WTC11 (cell line): ENCODE measurements at regions not wholly inside any gene's neighbourhood (a gene's known extent, or its start where the extent isn't known, plus 50 kb on each side); places are given as distances from the start of the nearest gene placed in this dataset.
"Not testable (repeated sequence)": the region's sequence is repeated elsewhere in the genome, so short reads cannot be mapped to it uniquely, and the experiment has no call there.

Experiments used
- ATAC-seq: fragments of 200-7000 bp; cut with Tn5 transposase; 2 replicates; pipeline ENCODE4 v1.10.0; 2021; ENCODE audit warnings: mild to moderate bottlenecking, moderate library complexity
- CTCF ChIA-PET: fragments of 300-600 bp; sonication (Branson Sonifier 250); formaldehyde crosslinking; loops from one replicate; lab custom pipeline; 2021; ENCODE audit warnings: antibody characterized with exemption; lab: Charles Lee
- POLR2A ChIA-PET: fragments of 350-600 bp; sonication (Branson Sonifier 250); formaldehyde crosslinking; loops from one replicate; lab custom pipeline; 2021; ENCODE audit warnings: antibody characterized with exemption; lab: Charles Lee
- DNase-seq: peaks from one replicate; pipeline ENCODE4 v3.0.0; 2021; ENCODE audit warnings: low spot score
- H3K27ac Mint-ChIP-seq: 2 replicates; pipeline ENCODE4 v1.8.0; 2021; ENCODE audit warnings: mixed read lengths
- H3K27me3 Mint-ChIP-seq: 2 replicates; pipeline ENCODE4 v1.8.0; 2021; ENCODE audit warnings: low read depth, mild to moderate bottlenecking, moderate library complexity, mixed read lengths
- H3K36me3 Mint-ChIP-seq: 2 replicates; pipeline ENCODE4 v1.8.0; 2021; ENCODE audit warnings: mixed read lengths
- H3K4me1 Mint-ChIP-seq: 2 replicates; pipeline ENCODE4 v1.8.0; 2022; ENCODE audit warnings: mixed read lengths
- H3K4me3 Mint-ChIP-seq: 2 replicates; pipeline ENCODE4 v1.8.0; 2021; ENCODE audit warnings: mild to moderate bottlenecking, moderate library complexity, mixed read lengths
- H3K9me3 Mint-ChIP-seq: 2 replicates; pipeline ENCODE4 v1.8.0; 2021; ENCODE audit warnings: mixed read lengths
- CBFB ChIP-seq: sonication (generic); formaldehyde crosslinking; IDR thresholded peaks from 2 replicates; pipeline ENCODE4 v1.8.1; 2022; ENCODE audit warnings: mild to moderate bottlenecking, low read depth, missing genetic modification reagents
- E2F4 ChIP-seq: sonication (generic); formaldehyde crosslinking; IDR thresholded peaks from 2 replicates; pipeline ENCODE4 v1.8.1; 2022; ENCODE audit warnings: low read depth, mild to moderate bottlenecking, moderate library complexity, missing genetic modification reagents, borderline replicate concordance
- ETV6 ChIP-seq: sonication (generic); formaldehyde crosslinking; IDR thresholded peaks from 2 replicates; pipeline ENCODE4 v1.8.1; 2022; ENCODE audit warnings: mild to moderate bottlenecking, missing genetic modification reagents
- GABPB1 ChIP-seq: sonication (generic); formaldehyde crosslinking; IDR thresholded peaks from 2 replicates; pipeline ENCODE4 v1.8.1; 2023; ENCODE audit warnings: mild to moderate bottlenecking, missing genetic modification reagents
- IRF2 ChIP-seq: sonication (generic); formaldehyde crosslinking; IDR thresholded peaks from 2 replicates; pipeline ENCODE4 v1.8.0; 2022; ENCODE audit warnings: low read depth, missing genetic modification reagents, borderline replicate concordance
- KAT7 ChIP-seq: sonication (generic); formaldehyde crosslinking; IDR thresholded peaks from 2 replicates; pipeline ENCODE4 v1.8.1; 2023; ENCODE audit warnings: missing genetic modification reagents, mild to moderate bottlenecking, borderline replicate concordance
- MAX ChIP-seq: sonication (generic); formaldehyde crosslinking; IDR thresholded peaks from 2 replicates; pipeline ENCODE4 v1.8.0; 2022; ENCODE audit warnings: mild to moderate bottlenecking, missing genetic modification reagents
- NFE2L1 ChIP-seq: sonication (generic); formaldehyde crosslinking; IDR thresholded peaks from 2 replicates; pipeline ENCODE4 v1.8.1; 2023; ENCODE audit warnings: missing genetic modification reagents
- OVOL2 ChIP-seq: fragments of 250-450 bp; sonication (Bioruptor Pico); IDR thresholded peaks from 2 replicates; pipeline ENCODE4 v1.9.0; 2021; ENCODE audit warnings: mild to moderate bottlenecking, borderline replicate concordance
- PRRX2 ChIP-seq: fragments of 250-450 bp; sonication (Bioruptor Pico); IDR thresholded peaks from 2 replicates; pipeline ENCODE4 v1.8.0; 2021; ENCODE audit warnings: mild to moderate bottlenecking
- SMAD3 ChIP-seq: sonication (generic); formaldehyde crosslinking; IDR thresholded peaks from 2 replicates; pipeline ENCODE4 v1.8.0; 2022; ENCODE audit warnings: missing genetic modification reagents, mild to moderate bottlenecking, borderline replicate concordance
- SMAD4 ChIP-seq: sonication (generic); formaldehyde crosslinking; IDR thresholded peaks from 2 replicates; pipeline ENCODE4 v1.8.0; 2022; ENCODE audit warnings: mild to moderate bottlenecking, missing genetic modification reagents
- SOX15 ChIP-seq: fragments of 250-450 bp; sonication (Bioruptor Pico); IDR thresholded peaks from 2 replicates; pipeline ENCODE4 v1.9.0; 2021; ENCODE audit warnings: mild to moderate bottlenecking
- TCF7 ChIP-seq: sonication (generic); formaldehyde crosslinking; IDR thresholded peaks from 2 replicates; pipeline ENCODE4 v1.8.0; 2022; ENCODE audit warnings: mild to moderate bottlenecking, low read depth, missing genetic modification reagents, moderate library complexity
- TEAD4 ChIP-seq: sonication (generic); formaldehyde crosslinking; IDR thresholded peaks from 2 replicates; pipeline ENCODE4 v1.8.0; 2022; ENCODE audit warnings: mild to moderate bottlenecking, missing genetic modification reagents
- ZBTB21 ChIP-seq: sonication (generic); formaldehyde crosslinking; IDR thresholded peaks from 2 replicates; pipeline ENCODE4 v1.8.1; 2023; ENCODE audit warnings: mild to moderate bottlenecking, missing genetic modification reagents, borderline replicate concordance
- ZNF121 ChIP-seq: sonication (generic); formaldehyde crosslinking; IDR thresholded peaks from 2 replicates; pipeline ENCODE4 v1.8.0; 2023; ENCODE audit warnings: missing genetic modification reagents
- ZNF671 ChIP-seq: fragments of 250-450 bp; sonication (Bioruptor Pico); IDR thresholded peaks from 2 replicates; pipeline ENCODE4 v1.8.0; 2021; ENCODE audit warnings: mild to moderate bottlenecking
- TF ChIP-seq, protein P1 (sequence below): sonication (generic); formaldehyde crosslinking; IDR thresholded peaks from 2 replicates; pipeline ENCODE4 v1.8.0; 2022; ENCODE audit warnings: mild to moderate bottlenecking, missing genetic modification reagents
- TF ChIP-seq, protein P2 (sequence below): fragments of 250-450 bp; sonication (Bioruptor Pico); IDR thresholded peaks from 2 replicates; pipeline ENCODE4 v1.8.0; 2021; ENCODE audit warnings: mild to moderate bottlenecking
- TF ChIP-seq, protein P3 (sequence below): sonication (generic); formaldehyde crosslinking; IDR thresholded peaks from 2 replicates; pipeline ENCODE4 v1.8.0; 2023; ENCODE audit warnings: missing genetic modification reagents, mild to moderate bottlenecking, borderline replicate concordance

- TF ChIP-seq, protein P1, sequence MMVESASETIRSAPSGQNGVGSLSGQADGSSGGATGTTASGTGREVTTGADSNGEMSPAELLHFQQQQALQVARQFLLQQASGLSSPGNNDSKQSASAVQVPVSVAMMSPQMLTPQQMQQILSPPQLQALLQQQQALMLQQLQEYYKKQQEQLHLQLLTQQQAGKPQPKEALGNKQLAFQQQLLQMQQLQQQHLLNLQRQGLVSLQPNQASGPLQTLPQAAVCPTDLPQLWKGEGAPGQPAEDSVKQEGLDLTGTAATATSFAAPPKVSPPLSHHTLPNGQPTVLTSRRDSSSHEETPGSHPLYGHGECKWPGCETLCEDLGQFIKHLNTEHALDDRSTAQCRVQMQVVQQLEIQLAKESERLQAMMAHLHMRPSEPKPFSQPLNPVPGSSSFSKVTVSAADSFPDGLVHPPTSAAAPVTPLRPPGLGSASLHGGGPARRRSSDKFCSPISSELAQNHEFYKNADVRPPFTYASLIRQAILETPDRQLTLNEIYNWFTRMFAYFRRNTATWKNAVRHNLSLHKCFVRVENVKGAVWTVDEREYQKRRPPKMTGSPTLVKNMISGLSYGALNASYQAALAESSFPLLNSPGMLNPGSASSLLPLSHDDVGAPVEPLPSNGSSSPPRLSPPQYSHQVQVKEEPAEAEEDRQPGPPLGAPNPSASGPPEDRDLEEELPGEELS (CRISPR knock-in tag): no peak
Observed at GRCh38 chr12:84397846-84398245, 514.8 kb downstream of the SLC6A15 start (continued).

- TF ChIP-seq ETV6: no peak
- TF ChIP-seq ZNF121 (CRISPR knock-in tag): no peak
- TF ChIP-seq MAX: no peak
- no peak for TF ChIP-seq PRRX2 (CRISPR knock-in tag)
- TF ChIP-seq CBFB (CRISPR knock-in tag): no peak
- no peak for TF ChIP-seq OVOL2 (CRISPR knock-in tag)
- no peak for TF ChIP-seq SMAD4 (CRISPR knock-in tag)
- no peak for TF ChIP-seq ZNF671 (CRISPR knock-in tag)
- TF ChIP-seq E2F4 (CRISPR knock-in tag): no peak
- TF ChIP-seq KAT7: no peak
- TF ChIP-seq NFE2L1 (CRISPR knock-in tag): no peak
- TF ChIP-seq ZBTB21 (CRISPR knock-in tag): no peak
- no peak for TF ChIP-seq SOX15
- TF ChIP-seq, protein P2, sequence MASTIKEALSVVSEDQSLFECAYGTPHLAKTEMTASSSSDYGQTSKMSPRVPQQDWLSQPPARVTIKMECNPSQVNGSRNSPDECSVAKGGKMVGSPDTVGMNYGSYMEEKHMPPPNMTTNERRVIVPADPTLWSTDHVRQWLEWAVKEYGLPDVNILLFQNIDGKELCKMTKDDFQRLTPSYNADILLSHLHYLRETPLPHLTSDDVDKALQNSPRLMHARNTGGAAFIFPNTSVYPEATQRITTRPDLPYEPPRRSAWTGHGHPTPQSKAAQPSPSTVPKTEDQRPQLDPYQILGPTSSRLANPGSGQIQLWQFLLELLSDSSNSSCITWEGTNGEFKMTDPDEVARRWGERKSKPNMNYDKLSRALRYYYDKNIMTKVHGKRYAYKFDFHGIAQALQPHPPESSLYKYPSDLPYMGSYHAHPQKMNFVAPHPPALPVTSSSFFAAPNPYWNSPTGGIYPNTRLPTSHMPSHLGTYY (CRISPR knock-in tag): no peak
- TF ChIP-seq, protein P3, sequence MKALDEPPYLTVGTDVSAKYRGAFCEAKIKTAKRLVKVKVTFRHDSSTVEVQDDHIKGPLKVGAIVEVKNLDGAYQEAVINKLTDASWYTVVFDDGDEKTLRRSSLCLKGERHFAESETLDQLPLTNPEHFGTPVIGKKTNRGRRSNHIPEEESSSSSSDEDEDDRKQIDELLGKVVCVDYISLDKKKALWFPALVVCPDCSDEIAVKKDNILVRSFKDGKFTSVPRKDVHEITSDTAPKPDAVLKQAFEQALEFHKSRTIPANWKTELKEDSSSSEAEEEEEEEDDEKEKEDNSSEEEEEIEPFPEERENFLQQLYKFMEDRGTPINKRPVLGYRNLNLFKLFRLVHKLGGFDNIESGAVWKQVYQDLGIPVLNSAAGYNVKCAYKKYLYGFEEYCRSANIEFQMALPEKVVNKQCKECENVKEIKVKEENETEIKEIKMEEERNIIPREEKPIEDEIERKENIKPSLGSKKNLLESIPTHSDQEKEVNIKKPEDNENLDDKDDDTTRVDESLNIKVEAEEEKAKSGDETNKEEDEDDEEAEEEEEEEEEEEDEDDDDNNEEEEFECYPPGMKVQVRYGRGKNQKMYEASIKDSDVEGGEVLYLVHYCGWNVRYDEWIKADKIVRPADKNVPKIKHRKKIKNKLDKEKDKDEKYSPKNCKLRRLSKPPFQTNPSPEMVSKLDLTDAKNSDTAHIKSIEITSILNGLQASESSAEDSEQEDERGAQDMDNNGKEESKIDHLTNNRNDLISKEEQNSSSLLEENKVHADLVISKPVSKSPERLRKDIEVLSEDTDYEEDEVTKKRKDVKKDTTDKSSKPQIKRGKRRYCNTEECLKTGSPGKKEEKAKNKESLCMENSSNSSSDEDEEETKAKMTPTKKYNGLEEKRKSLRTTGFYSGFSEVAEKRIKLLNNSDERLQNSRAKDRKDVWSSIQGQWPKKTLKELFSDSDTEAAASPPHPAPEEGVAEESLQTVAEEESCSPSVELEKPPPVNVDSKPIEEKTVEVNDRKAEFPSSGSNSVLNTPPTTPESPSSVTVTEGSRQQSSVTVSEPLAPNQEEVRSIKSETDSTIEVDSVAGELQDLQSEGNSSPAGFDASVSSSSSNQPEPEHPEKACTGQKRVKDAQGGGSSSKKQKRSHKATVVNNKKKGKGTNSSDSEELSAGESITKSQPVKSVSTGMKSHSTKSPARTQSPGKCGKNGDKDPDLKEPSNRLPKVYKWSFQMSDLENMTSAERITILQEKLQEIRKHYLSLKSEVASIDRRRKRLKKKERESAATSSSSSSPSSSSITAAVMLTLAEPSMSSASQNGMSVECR: no peak
- TF ChIP-seq TEAD4 (CRISPR knock-in tag): no peak
- TF ChIP-seq SMAD3 (CRISPR knock-in tag): no peak
- TF ChIP-seq GABPB1 (CRISPR knock-in tag): no peak
- TF ChIP-seq IRF2 (CRISPR knock-in tag): no peak
- TF ChIP-seq TCF7: no peak
- ChIA-PET CTCF (no interaction called here), POLR2A (no interaction called here)
- Mint-ChIP-seq H3K27me3 (peaks cover 3% of the 10 kb centered on the region; the same call in 1 of the 2 replicates), H3K4me3 (no peak overlapping the region), H3K27ac (no peak overlapping the region), H3K4me1 (peaks cover 22% of the 10 kb centered on the region), H3K36me3 (peaks cover 6% of the 10 kb centered on the region), H3K9me3 (peaks cover 25% of the 10 kb centered on the region)
- DNase-seq: no peak
- ATAC-seq: no peak
Observed at GRCh38 chr12:84397263-84397662, 515.3 kb downstream of the SLC6A15 start.

GRCh38 chr12:84391176-84391575 lies 521.4 kb downstream of the SLC6A15 start:
- ATAC-seq, H3K27me3 Mint-ChIP-seq, H3K4me3 Mint-ChIP-seq, DNase-seq, H3K27ac Mint-ChIP-seq, POLR2A ChIA-PET, CTCF ChIA-PET: not testable (repeated sequence)
- Mint-ChIP-seq H3K4me1 (peaks cover 20% of the 10 kb centered on the region), H3K9me3 (peaks cover 49% of the 10 kb centered on the region), H3K36me3 (peaks cover 29% of the 10 kb centered on the region)
